ENCODE measurements at regions not wholly inside any gene's neighbourhood (a gene's known extent, or its start where the extent isn't known, plus 50 kb on each side); places are given as distances from the start of the nearest gene placed in this dataset.

GRCh38 chr2:63786471-63786870 lies 55.2 kb upstream of the UGP2 start:
- no peak for DNase-seq

GRCh38 chr2:63788071-63788470 lies 53.6 kb upstream of the UGP2 start:
- no peak for DNase-seq

GRCh38 chr2:63789338-63790020 lies 52.2 kb upstream of the UGP2 start:
- DNase-seq, result no peak

GRCh38 chr2:63790491-63790890 lies 51.2 kb upstream of the UGP2 start:
- no peak for DNase-seq

- no peak for DNase-seq
Measured at GRCh38 chr2:63790906-63791305, 50.8 kb upstream of the UGP2 start.

GRCh38 chr2:63791387-63791786 lies 50.3 kb upstream of the UGP2 start:
- no peak for DNase-seq

All from CD4-positive, alpha-beta T cell treated with Interleukin-4 for 1 hour (primary cell).